ENCODE measurements at regions not wholly inside any gene's neighbourhood (a gene's known extent, or its start where the extent isn't known, plus 50 kb on each side); places are given as distances from the start of the nearest gene placed in this dataset.

DNA sequence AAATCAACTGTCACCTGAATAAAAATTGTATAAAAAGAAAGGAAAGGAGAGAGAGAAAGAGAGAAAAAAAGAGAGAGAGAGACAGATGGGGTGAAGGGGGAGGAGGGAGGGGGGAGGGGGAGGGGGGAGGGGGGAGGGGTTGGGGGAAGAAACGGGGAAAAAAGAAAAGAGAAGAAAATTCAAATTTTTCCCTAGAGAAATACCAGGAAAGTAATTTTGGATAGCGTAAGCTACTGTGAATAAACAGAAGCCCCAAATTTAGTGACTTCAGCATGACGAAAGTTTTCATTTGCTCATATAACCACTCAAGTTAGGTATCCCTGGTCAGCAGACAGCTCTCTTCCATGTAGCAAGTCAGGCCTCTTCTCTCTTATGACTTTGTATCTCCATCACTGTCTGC lies 289.4 kb upstream of the MYOCD start:
- Histone ChIP-seq H3K27me3 (replicated peaks; ENCODE audit: insufficient read depth) (no peaks in the 10 kb centered on the region), H3K27ac (no peak overlapping the region), H3K9me3 (no peaks in the 10 kb centered on the region), H3K36me3 (no peaks in the 10 kb centered on the region), H3K4me3 (no peak overlapping the region), H3K4me1 (replicated peaks) (no peaks in the 10 kb centered on the region)
- TF ChIP-seq POLR2AphosphoS5 (IDR thresholded peaks at IDR 0.05) (no peak), POLR2A (IDR thresholded peaks at IDR 0.05) (no peak)
- DNase-seq (ENCODE audit: low spot score), result no peak
- intact Hi-C loops (cut with DNase I), result no loop called here
- WGBS, result 84% methylated on average over 3 of the region's 3 CpGs

- Histone ChIP-seq H3K36me3 (no peaks in the 10 kb centered on the region), H3K4me3 (no peak overlapping the region), H3K4me1 (replicated peaks) (no peaks in the 10 kb centered on the region), H3K9me3 (no peaks in the 10 kb centered on the region), H3K27ac (no peak overlapping the region), H3K27me3 (replicated peaks; ENCODE audit: insufficient read depth) (no peaks in the 10 kb centered on the region)
- WGBS, result 19% methylated on average over 1 of the region's 1 CpG
- no peak for DNase-seq (ENCODE audit: low spot score)
- TF ChIP-seq POLR2AphosphoS5 (IDR thresholded peaks at IDR 0.05), result no peak
- no peak for TF ChIP-seq POLR2A (IDR thresholded peaks at IDR 0.05)
- TF ChIP-seq CTCF (IDR thresholded peaks at IDR 0.05), result no peak
- intact Hi-C loops (cut with DNase I), result no loop called here
Measured at GRCh38 chr17:12386225-12386624, 279.5 kb upstream of the MYOCD start.

- no peaks in the 10 kb centered on the region for H3K4me1 ChIP-seq (replicated peaks)
- H3K36me3 ChIP-seq, result no peaks in the 10 kb centered on the region
- no peak for TF ChIP-seq POLR2AphosphoS5 (IDR thresholded peaks at IDR 0.05)
- TF ChIP-seq POLR2A (IDR thresholded peaks at IDR 0.05), result no peak
- TF ChIP-seq CTCF (IDR thresholded peaks at IDR 0.05), result no peak
- H3K4me3 ChIP-seq, result no peak overlapping the region
- no peak overlapping the region for H3K27ac ChIP-seq
- intact Hi-C loops (cut with DNase I), result no loop called here
- no peaks in the 10 kb centered on the region for H3K27me3 ChIP-seq (replicated peaks; ENCODE audit: insufficient read depth)
- 86% methylated on average over 3 of the region's 3 CpGs for WGBS
- no peaks in the 10 kb centered on the region for H3K9me3 ChIP-seq
- DNase-seq (ENCODE audit: low spot score), result no peak
Measured at GRCh38 chr17:12388226-12388625, 277.5 kb upstream of the MYOCD start.

- Histone ChIP-seq H3K27me3 (replicated peaks; ENCODE audit: insufficient read depth) (no peaks in the 10 kb centered on the region), H3K4me1 (replicated peaks) (no peaks in the 10 kb centered on the region), H3K9me3 (no peaks in the 10 kb centered on the region), H3K4me3 (no peak overlapping the region), H3K36me3 (no peaks in the 10 kb centered on the region), H3K27ac (no peak overlapping the region)
- intact Hi-C loops (cut with DNase I), result no loop called here
- TF ChIP-seq POLR2AphosphoS5 (IDR thresholded peaks at IDR 0.05) (no peak), CTCF (IDR thresholded peaks at IDR 0.05) (no peak), POLR2A (IDR thresholded peaks at IDR 0.05) (no peak)
- no peak for DNase-seq (ENCODE audit: low spot score)
- 100% methylated on average over 2 of the region's 2 CpGs for WGBS
Measured at GRCh38 chr17:12389421-12389820, 276.3 kb upstream of the MYOCD start.

- no peaks in the 10 kb centered on the region for H3K4me1 ChIP-seq (replicated peaks)
- no peak for DNase-seq (ENCODE audit: low spot score)
- no peaks in the 10 kb centered on the region for H3K36me3 ChIP-seq
- H3K4me3 ChIP-seq, result no peak overlapping the region
- H3K27me3 ChIP-seq (replicated peaks; ENCODE audit: insufficient read depth), result no peaks in the 10 kb centered on the region
- TF ChIP-seq POLR2A (IDR thresholded peaks at IDR 0.05) (no peak), CTCF (IDR thresholded peaks at IDR 0.05) (no peak), POLR2AphosphoS5 (IDR thresholded peaks at IDR 0.05) (no peak)
- 85% methylated on average over 4 of the region's 4 CpGs for WGBS
- intact Hi-C loops (cut with DNase I), result no loop called here
- no peak overlapping the region for H3K27ac ChIP-seq
- H3K9me3 ChIP-seq, result no peaks in the 10 kb centered on the region
Measured at GRCh38 chr17:12390631-12391030, 275.1 kb upstream of the MYOCD start.

Data from prostate gland (tissue), 2 donors.